KG1 (cell line): ENCODE measurements at regions not wholly inside any gene's neighbourhood (a gene's known extent, or its start where the extent isn't known, plus 50 kb on each side); places are given as distances from the start of the nearest gene placed in this dataset.
"Not testable (repeated sequence)": the region's sequence is repeated elsewhere in the genome, so short reads cannot be mapped to it uniquely, and the experiment has no call there.

ENCODE experiments used
- DNase-seq: peaks from one replicate; lab custom pipeline; 2025; lab: John Stamatoyannopoulos, UW

DNA sequence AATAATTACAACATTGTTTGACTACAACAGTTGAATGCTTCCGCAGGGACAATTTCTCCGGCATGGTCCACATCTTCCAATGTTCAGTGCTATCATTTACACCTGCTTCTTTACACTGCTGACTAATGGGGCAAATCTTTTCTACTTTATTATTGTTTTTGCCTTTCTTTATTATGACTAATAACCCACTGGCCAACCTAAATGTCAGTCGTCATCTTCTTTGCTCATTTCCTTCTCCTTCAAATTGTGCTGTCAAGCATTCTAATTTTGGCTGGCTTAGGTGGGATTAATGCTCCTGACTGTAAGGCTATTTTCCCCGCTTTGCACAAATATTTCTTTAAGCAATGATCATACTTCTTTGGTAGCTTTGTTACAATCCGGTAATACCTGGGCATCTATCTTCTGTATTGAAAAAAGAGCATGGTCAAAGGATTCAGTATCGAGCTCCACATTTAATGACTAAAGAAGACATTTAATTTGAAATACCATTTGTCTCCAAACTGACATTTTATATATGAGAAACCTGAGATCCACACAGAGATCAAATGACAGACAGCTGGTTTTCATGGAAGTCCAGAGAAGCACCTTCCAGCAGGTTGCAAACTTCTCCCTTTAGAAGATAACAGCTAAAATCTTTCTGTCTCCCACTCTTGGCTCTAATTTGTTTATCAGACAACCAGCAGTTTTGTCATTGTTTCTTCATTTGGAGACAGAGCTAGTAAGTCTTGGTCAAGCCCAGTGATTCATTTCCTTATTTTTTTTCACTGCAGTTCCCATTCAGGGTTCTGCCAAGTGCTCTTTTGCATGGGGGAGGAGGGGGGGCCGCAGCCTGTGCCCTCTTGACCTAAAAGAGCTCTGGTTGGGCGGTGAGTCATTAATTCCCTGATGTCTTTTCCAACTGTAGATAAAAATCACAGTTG, 132.9 kb downstream of the SOCS6 start:
- DNase-seq, result peak; percentile 17

- DNase-seq, result no peak
These were observed 131.5 kb downstream of the SOCS6 start for GRCh38 chr18:70420146-70420898.

GRCh38 chr18:70419526-70419925, 130.7 kb downstream of the SOCS6 start:
- DNase-seq, result no peak

- no peak for DNase-seq
These were observed 129.9 kb downstream of the SOCS6 start for GRCh38 chr18:70418546-70419311.

GRCh38 chr18:70417847-70418246, 129.0 kb downstream of the SOCS6 start:
- DNase-seq, result no peak

GRCh38 chr18:70416496-70416895, 127.7 kb downstream of the SOCS6 start:
- no peak for DNase-seq

DNA sequence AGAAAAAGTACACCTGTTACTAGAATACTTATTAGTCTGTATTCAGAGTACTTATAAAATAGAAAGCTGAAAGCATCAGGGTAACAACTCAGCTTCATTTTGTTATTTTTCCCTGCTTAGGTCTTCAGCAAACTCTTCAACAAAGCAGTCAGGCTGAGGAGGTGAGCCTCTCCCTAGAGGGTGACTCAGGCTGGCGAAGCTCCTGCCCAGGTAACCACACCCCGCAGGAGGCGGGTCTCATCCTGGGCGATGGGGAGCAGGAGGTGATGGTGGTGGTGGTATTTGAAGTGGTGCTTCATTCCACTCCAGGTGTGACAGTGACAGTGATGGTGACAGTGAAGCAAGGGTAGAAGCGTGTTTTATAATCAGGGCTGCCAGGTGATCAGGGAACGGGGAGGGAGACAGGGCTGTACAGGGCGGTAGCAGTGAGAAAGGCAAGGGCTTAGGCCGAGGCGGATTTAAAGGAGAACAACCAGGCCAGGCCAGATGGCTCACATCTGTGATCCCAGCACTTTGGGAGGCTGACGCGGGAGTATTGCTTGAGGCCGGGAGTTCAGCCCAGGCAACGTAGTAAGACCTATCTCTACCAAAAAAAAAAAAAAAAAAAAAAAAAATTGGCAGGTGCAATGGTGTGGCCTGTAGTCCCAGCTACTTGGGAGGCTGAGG, 127.1 kb downstream of the SOCS6 start:
- no peak for DNase-seq

DNA sequence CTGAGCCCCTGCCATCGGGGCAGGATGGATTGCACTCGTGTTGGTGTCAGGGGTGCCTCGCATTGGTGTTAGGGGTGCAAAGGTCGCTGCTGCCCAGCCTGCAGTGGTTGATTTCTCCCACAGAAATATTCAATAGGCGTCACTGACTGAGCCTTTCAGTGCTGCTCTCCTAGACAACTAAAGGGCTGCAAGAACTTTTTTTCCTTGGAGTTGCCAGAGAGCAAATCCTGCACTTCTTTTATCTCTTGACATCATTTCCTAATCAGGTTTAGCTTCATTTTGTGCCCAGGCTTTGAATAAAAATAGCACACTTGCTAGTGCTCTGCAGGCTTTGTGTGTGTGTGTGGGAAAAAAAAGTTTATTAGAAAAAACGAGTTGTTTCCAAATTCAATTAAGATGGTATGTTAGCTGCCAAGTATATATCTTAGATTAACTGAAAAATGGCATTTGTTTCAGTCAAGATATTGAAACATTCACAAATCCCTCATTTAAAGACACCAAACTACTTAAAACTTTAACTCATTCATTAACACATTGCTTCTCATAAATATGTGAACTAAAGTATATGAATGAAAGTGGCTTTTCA, 125.6 kb downstream of the SOCS6 start:
- no peak for DNase-seq

- DNase-seq, result no peak
These were observed 124.6 kb downstream of the SOCS6 start for GRCh38 chr18:70413455-70413854.

DNA sequence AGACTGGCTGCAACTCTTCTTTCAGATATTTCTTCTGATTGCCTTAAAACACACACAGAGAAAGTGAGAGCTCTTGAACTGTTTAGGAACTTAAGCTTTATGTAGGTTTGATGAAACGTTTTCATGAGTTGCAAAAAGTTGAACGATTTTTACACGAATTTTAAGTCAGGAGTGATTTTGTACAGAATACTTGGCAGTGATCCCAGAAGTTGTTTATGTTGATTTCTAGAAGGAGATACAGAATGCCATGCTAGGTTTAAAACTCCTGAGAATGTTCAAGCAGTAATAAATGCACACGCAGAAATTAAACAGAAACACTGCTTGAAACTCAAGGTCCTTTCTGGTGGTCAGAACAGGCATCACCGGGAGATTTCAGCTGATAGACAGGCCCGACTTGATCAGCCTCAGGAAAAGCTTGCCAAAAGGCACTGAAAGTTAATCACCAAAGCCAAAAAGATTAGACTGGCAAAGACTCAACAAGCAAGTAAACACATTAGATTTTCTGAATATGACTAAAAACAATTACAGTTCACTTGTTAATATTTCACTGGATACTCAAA, 123.1 kb downstream of the SOCS6 start:
- DNase-seq, result no peak

DNA sequence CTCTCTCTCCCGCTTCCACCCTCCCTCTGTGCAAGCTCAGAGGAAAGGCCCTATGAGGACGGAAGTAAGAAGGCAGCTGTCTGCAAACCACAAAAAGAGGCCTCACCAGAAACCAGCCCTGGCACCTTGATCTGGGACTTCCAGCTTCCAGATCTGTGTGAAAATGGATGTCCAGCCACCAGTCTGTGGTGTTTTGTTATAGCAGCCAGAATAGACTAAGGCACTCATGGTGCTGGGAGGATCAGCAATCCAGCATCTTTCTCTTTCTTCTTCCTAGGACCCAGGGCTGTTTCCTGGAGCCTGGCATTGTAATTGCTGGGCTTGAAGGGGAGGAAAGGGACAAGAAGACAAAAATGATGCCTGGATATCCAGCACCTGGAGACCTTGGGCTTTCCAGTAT, 122.5 kb downstream of the SOCS6 start:
- DNase-seq, result no peak

GRCh38 chr18:70405052-70405451, 116.2 kb downstream of the SOCS6 start:
- no peak for DNase-seq

DNA sequence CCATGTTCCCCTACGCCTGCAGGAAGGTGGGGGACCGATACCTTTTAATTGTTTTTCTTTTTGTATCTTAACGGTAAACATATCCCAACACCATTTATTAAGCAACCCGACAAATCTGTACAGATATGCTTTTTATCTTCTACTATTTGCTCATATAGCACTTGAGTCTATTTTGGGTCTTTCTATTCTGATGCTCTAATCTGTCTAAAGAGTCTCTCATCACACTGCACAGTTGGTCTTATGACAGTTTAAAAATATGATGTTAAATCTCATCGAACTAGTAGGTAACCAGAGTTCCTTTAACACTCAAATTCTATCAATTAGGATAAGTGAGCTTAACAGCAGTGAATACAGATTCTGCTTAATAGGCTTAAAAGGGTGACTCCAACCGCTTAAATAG, 111.6 kb downstream of the SOCS6 start:
- DNase-seq, result no peak

DNA sequence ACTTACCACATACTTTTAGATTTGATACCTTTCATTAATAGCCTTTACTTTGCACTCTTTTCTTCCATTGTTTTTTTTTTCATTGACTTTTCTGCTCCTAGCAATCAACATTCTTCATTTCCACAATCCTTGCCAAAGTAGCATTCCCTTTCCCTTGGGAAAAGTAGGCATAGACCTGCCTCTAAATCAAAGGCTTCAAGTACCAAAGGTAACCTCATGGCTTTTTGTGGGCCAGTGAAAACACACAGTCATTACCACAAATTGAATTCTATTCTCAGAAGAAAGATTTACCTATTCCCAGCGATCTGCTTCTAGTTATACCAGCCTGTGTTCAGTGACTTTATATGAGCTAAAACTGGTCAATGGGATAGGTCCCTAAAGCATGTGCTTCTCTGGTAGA, 109.2 kb downstream of the SOCS6 start:
- no peak for DNase-seq

GRCh38 chr18:70397259-70397925, 108.5 kb downstream of the SOCS6 start:
- DNase-seq, result no peak

- DNase-seq, result not testable (repeated sequence)
These were observed 106.9 kb downstream of the SOCS6 start for GRCh38 chr18:70395771-70396170.

DNA sequence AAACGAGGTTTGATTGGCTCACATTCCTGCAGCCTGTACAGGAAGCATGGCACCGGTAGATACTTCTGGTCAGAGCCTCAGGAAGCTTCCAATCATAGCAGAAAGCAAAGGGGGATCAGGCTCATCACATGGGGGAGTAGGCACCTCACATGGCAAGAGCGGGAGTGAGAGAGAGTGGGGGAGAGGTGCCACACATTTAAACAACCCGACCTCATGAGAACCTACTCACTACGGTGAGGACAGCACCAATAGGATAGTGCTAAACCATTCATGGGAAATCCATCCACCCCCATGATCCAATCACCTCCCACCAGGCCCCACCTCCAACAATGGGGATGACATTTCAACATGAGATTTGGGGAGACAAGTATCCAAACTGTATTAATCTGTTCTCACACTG, 105.8 kb downstream of the SOCS6 start:
- DNase-seq, result no peak

DNA sequence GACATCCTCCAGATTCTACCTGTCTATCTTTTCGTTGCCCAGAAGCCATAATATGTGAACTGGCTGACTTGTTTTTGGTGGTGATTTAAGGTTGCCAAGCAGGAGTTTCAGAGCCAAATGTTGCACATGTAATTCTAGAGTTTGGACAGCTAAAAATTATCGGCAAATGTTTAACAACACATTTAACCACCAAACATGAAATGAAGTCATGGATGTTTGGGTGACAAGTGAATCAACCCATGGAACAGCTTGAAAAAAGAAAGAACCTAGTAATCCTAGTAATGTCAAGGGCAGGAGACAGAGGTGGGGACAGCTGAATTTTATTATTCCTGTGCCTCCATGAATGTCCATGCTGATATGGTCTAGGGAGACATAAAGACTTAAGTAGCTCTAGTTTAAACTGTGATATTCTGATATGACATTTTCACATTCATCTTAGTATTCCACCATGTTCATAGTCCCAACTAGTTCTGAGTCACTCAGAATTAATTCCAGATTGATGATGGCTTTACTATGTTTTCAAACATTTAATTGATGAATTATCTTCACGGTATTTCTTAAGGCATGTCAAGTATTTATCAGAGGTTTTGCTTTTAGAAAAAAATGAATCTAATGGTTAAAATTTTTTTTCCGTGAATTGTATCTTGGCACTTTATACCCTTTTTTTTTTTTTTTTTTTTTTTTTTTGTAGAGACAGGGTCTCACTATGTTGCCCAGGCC, 101.7 kb downstream of the SOCS6 start:
- no peak for DNase-seq

DNA sequence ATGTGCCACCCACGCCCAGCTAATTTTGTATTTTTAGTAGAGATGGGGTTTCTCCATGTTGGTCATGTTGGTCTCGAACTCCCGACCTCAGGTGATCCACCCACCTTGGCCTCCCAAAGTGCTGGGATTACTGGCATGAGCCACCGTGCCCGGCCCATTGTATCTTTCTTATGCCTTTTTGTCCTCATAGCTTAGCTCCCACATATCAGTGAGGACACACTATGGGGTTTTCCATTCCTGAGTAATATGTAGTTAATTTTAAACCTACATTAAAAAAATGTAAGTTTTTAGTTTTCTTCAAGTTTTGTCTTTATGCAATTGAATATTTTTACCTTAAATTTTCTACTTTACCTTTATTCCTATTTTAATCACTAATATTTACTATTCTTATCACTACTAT, 100.2 kb downstream of the SOCS6 start:
- DNase-seq, result not testable (repeated sequence)

DNA sequence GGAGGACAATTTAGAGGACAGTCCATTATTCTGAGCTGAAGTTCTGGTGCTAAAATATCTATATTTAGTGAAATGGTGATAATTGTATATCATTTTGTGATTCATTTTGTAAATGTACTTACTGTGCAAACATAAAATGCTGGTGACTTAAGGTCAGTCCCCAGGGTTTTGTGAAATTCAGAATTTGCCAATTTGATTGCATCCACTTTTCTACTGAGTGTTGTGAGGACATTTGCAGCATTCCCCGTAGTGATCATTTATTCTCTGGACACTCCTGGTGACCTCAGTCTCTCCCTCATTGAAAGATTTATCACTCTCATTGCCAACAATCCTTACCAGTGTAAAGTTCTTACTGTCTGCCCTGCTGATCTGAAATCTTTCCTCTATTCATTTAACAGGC, 98.2 kb downstream of the SOCS6 start:
- no peak for DNase-seq
